ENCODE measurements at regions not wholly inside any gene's neighbourhood (a gene's known extent, or its start where the extent isn't known, plus 50 kb on each side); places are given as distances from the start of the nearest gene placed in this dataset.

GRCh38 chr4:89595125-89595789 lies 241.7 kb downstream of the SNCA start:
- Mint-ChIP-seq H3K36me3 (ENCODE audit: low read depth) (peaks cover 2% of the 10 kb centered on the region), H3K9me3 (ENCODE audit: insufficient read depth) (no peaks in the 10 kb centered on the region), H3K4me3 (no peak overlapping the region), H3K4me1 (ENCODE audit: low read depth) (no peaks in the 10 kb centered on the region), H3K27ac (no peak overlapping the region), H3K27me3 (ENCODE audit: low read depth) (no peaks in the 10 kb centered on the region)
- ATAC-seq (no peak), DNase-seq (no peak)
- ChIA-PET POLR2A (no interaction called here), CTCF (interaction anchor here (1.5 kb wide), 1 partner anchor 38 kb away, joined by 3 read pairs; no protein-coding TSS in a partner anchor)

- no peaks in the 10 kb centered on the region for H3K4me1 Mint-ChIP-seq (ENCODE audit: low read depth)
- CTCF ChIA-PET: no interaction called here
- H3K36me3 Mint-ChIP-seq (ENCODE audit: low read depth): peaks cover 2% of the 10 kb centered on the region
- H3K9me3 Mint-ChIP-seq (ENCODE audit: insufficient read depth): no peaks in the 10 kb centered on the region
- no peak overlapping the region for H3K4me3 Mint-ChIP-seq
- H3K27me3 Mint-ChIP-seq (ENCODE audit: low read depth): peaks cover 5% of the 10 kb centered on the region
- POLR2A ChIA-PET: no interaction called here
- no peak for DNase-seq
- no peak for ATAC-seq
- no peak overlapping the region for H3K27ac Mint-ChIP-seq
Measured at GRCh38 chr4:89590128-89590527, 246.8 kb downstream of the SNCA start.

- ChIA-PET CTCF (interaction anchor here (1.1 kb wide), 1 partner anchor 314 kb away, joined by 3 read pairs; no protein-coding TSS in a partner anchor), POLR2A (no interaction called here)
- no peaks in the 10 kb centered on the region for H3K9me3 Mint-ChIP-seq (ENCODE audit: insufficient read depth)
- no peaks in the 10 kb centered on the region for H3K4me1 Mint-ChIP-seq (ENCODE audit: low read depth)
- DNase-seq: no peak
- no peak overlapping the region for H3K4me3 Mint-ChIP-seq
- no peak for ATAC-seq
- peaks cover 2% of the 10 kb centered on the region for H3K36me3 Mint-ChIP-seq (ENCODE audit: low read depth)
- no peak overlapping the region for H3K27ac Mint-ChIP-seq
- H3K27me3 Mint-ChIP-seq (ENCODE audit: low read depth): peaks cover 7% of the 10 kb centered on the region
Measured at GRCh38 chr4:89588421-89588820, 248.5 kb downstream of the SNCA start.

DNA sequence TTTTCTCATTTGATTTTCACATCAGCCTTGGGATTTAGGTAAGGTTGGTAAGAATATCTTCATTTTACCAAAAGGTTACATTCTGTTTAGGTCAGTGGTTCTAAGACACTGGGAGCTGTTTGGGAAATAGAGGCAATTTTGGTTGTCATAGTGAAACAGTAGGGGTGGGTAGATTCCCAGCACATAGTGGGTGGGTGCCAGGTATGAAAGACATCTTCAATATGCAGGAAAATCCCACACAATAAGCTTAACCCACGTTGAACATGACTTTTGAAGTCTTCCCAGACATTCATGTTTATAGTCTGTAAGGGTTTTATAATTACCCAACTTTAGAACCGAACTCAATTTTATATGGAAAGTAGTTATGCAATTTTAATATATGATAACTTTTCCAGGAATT lies 249.6 kb downstream of the SNCA start:
- no peaks in the 10 kb centered on the region for H3K9me3 Mint-ChIP-seq (ENCODE audit: insufficient read depth)
- DNase-seq (no peak), ATAC-seq (no peak)
- H3K36me3 Mint-ChIP-seq (ENCODE audit: low read depth): peaks cover 2% of the 10 kb centered on the region
- ChIA-PET POLR2A (no interaction called here), CTCF (interaction anchor here (1.2 to 1.5 kb wide), 2 partner anchors 282 to 308 kb away, joined by 3 to 4 read pairs; partner anchors contain the start of gene MMRN1)
- peaks cover 7% of the 10 kb centered on the region for H3K27me3 Mint-ChIP-seq (ENCODE audit: low read depth)
- H3K27ac Mint-ChIP-seq: no peak overlapping the region
- no peaks in the 10 kb centered on the region for H3K4me1 Mint-ChIP-seq (ENCODE audit: low read depth)
- no peak overlapping the region for H3K4me3 Mint-ChIP-seq

DNA sequence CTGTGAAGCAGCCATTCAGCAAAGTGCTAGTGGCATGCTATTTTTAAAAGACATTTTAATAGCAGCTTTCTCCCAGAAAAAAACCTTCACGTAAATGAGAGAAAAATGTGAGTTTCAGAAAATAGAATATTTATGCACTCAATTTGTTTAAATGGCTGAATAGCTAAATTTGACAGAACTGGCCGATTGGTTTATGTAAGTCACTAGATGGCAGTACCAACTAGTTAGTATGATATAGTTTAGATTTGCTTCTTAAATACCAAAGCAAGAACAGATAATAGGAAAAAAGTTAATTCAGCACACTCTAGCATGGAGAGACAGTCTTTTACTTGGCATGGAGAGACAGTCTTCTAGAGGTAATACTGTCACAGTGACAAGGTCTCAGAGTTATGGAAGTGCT lies 250.1 kb downstream of the SNCA start:
- ATAC-seq: no peak

GRCh38 chr4:89586318-89586717 lies 250.6 kb downstream of the SNCA start:
- no peak overlapping the region for H3K27ac Mint-ChIP-seq
- DNase-seq: no peak
- no peaks in the 10 kb centered on the region for H3K36me3 Mint-ChIP-seq (ENCODE audit: low read depth)
- H3K4me1 Mint-ChIP-seq (ENCODE audit: low read depth): no peaks in the 10 kb centered on the region
- no peaks in the 10 kb centered on the region for H3K9me3 Mint-ChIP-seq (ENCODE audit: insufficient read depth)
- no peak overlapping the region for H3K4me3 Mint-ChIP-seq
- H3K27me3 Mint-ChIP-seq (ENCODE audit: low read depth): peaks cover 7% of the 10 kb centered on the region
- ChIA-PET POLR2A (no interaction called here), CTCF (interaction anchor here (0.6 to 2.2 kb wide), 3 partner anchors 9 to 360 kb away, joined by 3 to 5 read pairs (median 4); no protein-coding TSS in a partner anchor)
- no peak for ATAC-seq

More for the DNA sequence above, 250.1 kb downstream of the SNCA start:
- POLR2A ChIA-PET: no interaction called here
- H3K9me3 Mint-ChIP-seq (ENCODE audit: insufficient read depth): no peaks in the 10 kb centered on the region
- H3K27ac Mint-ChIP-seq: no peak overlapping the region
- peaks cover 7% of the 10 kb centered on the region for H3K27me3 Mint-ChIP-seq (ENCODE audit: low read depth)
- DNase-seq: no peak
- peaks cover 2% of the 10 kb centered on the region for H3K36me3 Mint-ChIP-seq (ENCODE audit: low read depth)
- CTCF ChIA-PET: interaction anchor here (0.6 to 2.2 kb wide), 4 partner anchors 9 to 361 kb away, joined by 3 to 5 read pairs (median 4); partner anchors contain the start of gene MMRN1
- H3K4me3 Mint-ChIP-seq: no peak overlapping the region
- H3K4me1 Mint-ChIP-seq (ENCODE audit: low read depth): no peaks in the 10 kb centered on the region

DNA sequence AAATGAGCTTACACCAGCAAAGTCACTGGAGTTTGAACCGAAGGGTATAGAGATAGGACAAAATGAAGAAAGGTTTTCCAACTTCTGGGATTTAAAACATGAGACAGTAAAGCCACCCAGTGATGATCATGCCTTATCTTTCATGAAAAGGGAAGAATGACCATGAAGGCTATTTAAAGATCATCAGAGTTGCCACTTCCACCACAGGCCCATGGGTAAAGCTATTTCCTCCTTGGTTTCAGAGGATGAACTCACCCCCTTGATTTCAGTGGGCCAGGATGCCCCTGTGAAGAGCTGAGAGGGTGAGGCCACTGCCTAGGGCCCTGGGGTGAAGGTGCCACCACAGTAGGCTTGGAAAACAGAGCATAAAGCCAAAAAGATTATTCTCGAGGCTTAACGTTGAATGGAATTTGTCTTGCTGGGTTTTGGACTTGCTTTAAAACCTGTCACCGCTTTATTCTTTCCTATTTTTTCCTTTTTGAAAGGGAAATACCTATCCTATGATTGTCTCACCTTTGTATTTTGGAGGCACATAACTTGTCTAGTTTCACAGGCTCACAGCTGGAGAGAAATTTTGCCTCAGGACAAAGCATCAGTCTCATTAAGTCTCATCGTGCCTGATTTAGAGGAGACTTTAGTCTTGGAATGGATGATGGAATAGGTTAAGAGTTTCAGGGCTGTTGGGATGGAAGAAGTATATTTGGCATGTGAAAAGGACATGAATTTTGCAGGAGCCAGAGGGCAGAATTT lies 254.0 kb downstream of the SNCA start:
- ATAC-seq (no peak), DNase-seq (no peak)
- Mint-ChIP-seq H3K4me3 (no peak overlapping the region), H3K27me3 (ENCODE audit: low read depth) (peaks cover 7% of the 10 kb centered on the region), H3K9me3 (ENCODE audit: insufficient read depth) (no peaks in the 10 kb centered on the region), H3K27ac (no peak overlapping the region), H3K36me3 (ENCODE audit: low read depth) (no peaks in the 10 kb centered on the region), H3K4me1 (ENCODE audit: low read depth) (no peaks in the 10 kb centered on the region)
- CTCF ChIA-PET: interaction anchor here (0.8 kb wide), 1 partner anchor 97 kb away, joined by 3 read pairs; no protein-coding TSS in a partner anchor
- POLR2A ChIA-PET: no interaction called here

GRCh38 chr4:89579771-89580170 lies 257.2 kb downstream of the SNCA start:
- H3K36me3 Mint-ChIP-seq (ENCODE audit: low read depth): no peaks in the 10 kb centered on the region
- peaks cover 2% of the 10 kb centered on the region for H3K27me3 Mint-ChIP-seq (ENCODE audit: low read depth)
- no peak overlapping the region for H3K27ac Mint-ChIP-seq
- ChIA-PET POLR2A (no interaction called here), CTCF (no interaction called here)
- H3K4me1 Mint-ChIP-seq (ENCODE audit: low read depth): no peaks in the 10 kb centered on the region
- no peak overlapping the region for H3K4me3 Mint-ChIP-seq
- no peaks in the 10 kb centered on the region for H3K9me3 Mint-ChIP-seq (ENCODE audit: insufficient read depth)
- ATAC-seq (no peak), DNase-seq (no peak)

- DNase-seq: no peak
- ChIA-PET CTCF (no interaction called here), POLR2A (no interaction called here)
- Mint-ChIP-seq H3K27ac (no peak overlapping the region), H3K9me3 (ENCODE audit: insufficient read depth) (no peaks in the 10 kb centered on the region), H3K4me3 (no peak overlapping the region), H3K36me3 (ENCODE audit: low read depth) (no peaks in the 10 kb centered on the region), H3K27me3 (ENCODE audit: low read depth) (peaks cover 2% of the 10 kb centered on the region), H3K4me1 (ENCODE audit: low read depth) (no peaks in the 10 kb centered on the region)
- no peak for ATAC-seq
Measured at GRCh38 chr4:89576246-89576645, 260.7 kb downstream of the SNCA start.

DNA sequence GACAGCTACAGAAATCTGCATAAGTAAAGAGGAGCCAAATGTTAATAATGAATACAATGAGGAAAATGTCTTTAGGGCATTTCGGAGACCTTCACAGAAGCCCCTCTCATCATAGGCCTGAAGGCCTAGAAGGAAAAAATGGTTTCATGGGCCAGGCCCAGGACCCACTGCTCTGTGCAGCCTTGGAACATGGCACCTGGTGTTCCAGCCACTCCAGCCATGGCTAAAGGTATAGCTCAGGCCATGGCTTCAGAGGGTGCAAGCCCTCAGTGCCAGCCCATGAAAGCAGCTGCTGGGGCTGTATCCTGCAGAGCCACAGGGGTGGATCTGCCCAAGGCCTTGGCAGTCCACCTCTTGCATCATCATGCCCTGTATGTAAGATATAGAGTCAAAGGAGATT lies 261.1 kb downstream of the SNCA start:
- Mint-ChIP-seq H3K4me3 (no peak overlapping the region), H3K27ac (no peak overlapping the region), H3K27me3 (ENCODE audit: low read depth) (peaks cover 2% of the 10 kb centered on the region), H3K9me3 (ENCODE audit: insufficient read depth) (no peaks in the 10 kb centered on the region), H3K36me3 (ENCODE audit: low read depth) (no peaks in the 10 kb centered on the region), H3K4me1 (ENCODE audit: low read depth) (no peaks in the 10 kb centered on the region)
- ATAC-seq (no peak), DNase-seq (no peak)
- POLR2A ChIA-PET: no interaction called here
- CTCF ChIA-PET: no interaction called here

DNA sequence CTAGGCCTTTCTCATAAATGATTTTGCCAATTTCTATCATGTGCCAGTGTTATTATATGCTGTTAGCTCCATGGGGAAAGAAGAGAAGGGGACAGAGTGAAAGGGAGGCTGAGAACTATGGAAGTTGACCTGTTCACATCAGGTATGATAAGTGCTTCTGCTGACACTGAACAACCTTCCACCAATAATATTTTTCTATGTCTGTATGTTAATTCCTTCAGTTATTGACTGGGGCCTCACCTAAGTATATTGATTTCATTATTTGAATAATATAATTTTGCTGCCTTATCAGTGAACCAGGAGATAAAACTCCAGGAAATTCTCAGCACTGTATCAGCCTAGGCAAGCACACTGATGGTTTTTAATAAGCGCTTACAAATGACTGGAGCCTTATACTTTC lies 262.8 kb downstream of the SNCA start:
- peaks cover 2% of the 10 kb centered on the region for H3K27me3 Mint-ChIP-seq (ENCODE audit: low read depth)
- no peak overlapping the region for H3K4me3 Mint-ChIP-seq
- H3K36me3 Mint-ChIP-seq (ENCODE audit: low read depth): no peaks in the 10 kb centered on the region
- no peaks in the 10 kb centered on the region for H3K9me3 Mint-ChIP-seq (ENCODE audit: insufficient read depth)
- ATAC-seq (no peak), DNase-seq (no peak)
- ChIA-PET POLR2A (no interaction called here), CTCF (interaction anchor here (0.9 kb wide), 1 partner anchor 16 kb away, joined by 4 read pairs; no protein-coding TSS in a partner anchor)
- no peak overlapping the region for H3K27ac Mint-ChIP-seq
- no peaks in the 10 kb centered on the region for H3K4me1 Mint-ChIP-seq (ENCODE audit: low read depth)

DNA sequence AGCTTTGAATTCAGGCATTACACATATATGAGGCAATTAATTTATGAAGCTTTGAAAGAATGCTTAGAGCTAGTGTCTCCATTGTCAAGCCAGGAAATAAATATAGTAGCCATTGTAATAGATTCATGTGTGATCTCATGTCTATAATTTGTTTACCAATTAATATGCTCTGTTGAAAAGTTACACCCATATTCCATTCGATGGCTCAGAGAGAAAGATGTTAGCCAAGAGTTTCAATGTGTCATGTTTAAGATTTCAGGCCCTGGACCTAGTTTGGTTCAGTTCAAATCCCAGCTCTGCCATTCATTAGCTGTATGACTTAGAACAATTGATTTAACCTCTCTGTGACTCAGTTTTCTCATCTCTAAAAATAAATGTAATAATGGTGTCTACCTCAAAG lies 263.3 kb downstream of the SNCA start:
- ChIA-PET CTCF (interaction anchor here (0.9 kb wide), 1 partner anchor 15 kb away, joined by 4 read pairs; no protein-coding TSS in a partner anchor), POLR2A (no interaction called here)
- H3K27me3 Mint-ChIP-seq (ENCODE audit: low read depth): peaks cover 2% of the 10 kb centered on the region
- ATAC-seq: no peak
- no peak for DNase-seq
- no peaks in the 10 kb centered on the region for H3K9me3 Mint-ChIP-seq (ENCODE audit: insufficient read depth)
- H3K4me1 Mint-ChIP-seq (ENCODE audit: low read depth): no peaks in the 10 kb centered on the region
- H3K27ac Mint-ChIP-seq: no peak overlapping the region
- H3K4me3 Mint-ChIP-seq: no peak overlapping the region
- H3K36me3 Mint-ChIP-seq (ENCODE audit: low read depth): no peaks in the 10 kb centered on the region
